BJ (cell line): ENCODE measurements at regions not wholly inside any gene's neighbourhood (a gene's known extent, or its start where the extent isn't known, plus 50 kb on each side); places are given as distances from the start of the nearest gene placed in this dataset.
"Not testable (repeated sequence)": the region's sequence is repeated elsewhere in the genome, so short reads cannot be mapped to it uniquely, and the experiment has no call there.

ENCODE experiments used
- CTCF ChIA-PET: fragments of 350-600 bp; formaldehyde crosslinking; extraction: SDS; loops from one replicate; lab custom pipeline; 2021; ENCODE audit warnings: antibody characterized with exemption, inconsistent platforms; lab: Yijun Ruan, JAX
- POLR2A ChIA-PET: fragments of 300-600 bp; sonication (Branson Sonifier 250); formaldehyde crosslinking; extraction: SDS; loops from one replicate; lab custom pipeline; 2021; ENCODE audit warnings: antibody characterized with exemption; lab: Charles Lee
- DNase-seq: peaks from one replicate; pipeline ENCODE4 v3.0.0-alpha.2; 2011; ENCODE audit warnings: low read depth
- H3K27me3 ChIP-seq: 2 replicates; pipeline ENCODE4 v1.6.0; 2011; ENCODE audit warnings: low read length; ENCODE audit not compliant: control insufficient read depth, insufficient read depth
- H3K36me3 ChIP-seq: 2 replicates; pipeline ENCODE4 v1.5.1; 2011; ENCODE audit warnings: low read length; ENCODE audit not compliant: control insufficient read depth, insufficient read depth
- H3K4me3 ChIP-seq: 2 replicates; pipeline ENCODE4 v1.5.1; 2011; ENCODE audit warnings: low read depth, mild to moderate bottlenecking, control low read depth, low read length
- CTCF ChIP-seq: IDR thresholded peaks from 2 replicates; pipeline ENCODE4 v1.5.1; 2011; ENCODE audit warnings: low read depth, mild to moderate bottlenecking, control low read depth, inconsistent platforms, low read length, moderate library complexity; ENCODE audit not compliant: insufficient read depth

DNA sequence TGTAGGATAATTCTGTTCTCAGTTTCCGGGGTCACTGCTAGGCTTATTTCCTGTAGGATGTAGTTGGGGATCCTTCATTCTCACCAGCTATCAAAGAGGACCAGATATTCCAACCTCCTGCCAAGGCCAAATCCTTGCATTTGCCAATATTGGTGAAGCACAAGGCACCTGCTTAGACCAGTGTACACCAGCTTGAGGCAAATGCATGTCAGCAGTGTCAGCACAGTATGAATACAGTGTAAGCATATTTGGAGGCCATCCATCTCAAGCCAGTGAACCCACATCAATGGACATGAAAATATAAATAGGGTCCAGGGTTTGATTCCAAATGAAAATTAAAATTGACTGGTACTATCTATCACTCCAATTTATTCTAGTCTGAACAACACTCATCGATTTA, 88.0 kb upstream of the MAPRE2 start:
- ChIA-PET POLR2A (no interaction called here), CTCF (interaction anchor here (1.3 kb wide), 1 partner anchor 9 kb away, joined by 3 read pairs; no protein-coding TSS in a partner anchor)
- no peaks in the 10 kb centered on the region for H3K27me3 ChIP-seq
- no peak for DNase-seq
- TF ChIP-seq CTCF, result no peak
- H3K4me3 ChIP-seq, result no peak overlapping the region
- H3K36me3 ChIP-seq, result no peaks in the 10 kb centered on the region

- DNase-seq, H3K27me3 ChIP-seq, CTCF ChIA-PET, H3K36me3 ChIP-seq, POLR2A ChIA-PET, H3K4me3 ChIP-seq: not testable (repeated sequence)
Measured at GRCh38 chr18:34955494-34955893, 85.7 kb upstream of the MAPRE2 start.

DNA sequence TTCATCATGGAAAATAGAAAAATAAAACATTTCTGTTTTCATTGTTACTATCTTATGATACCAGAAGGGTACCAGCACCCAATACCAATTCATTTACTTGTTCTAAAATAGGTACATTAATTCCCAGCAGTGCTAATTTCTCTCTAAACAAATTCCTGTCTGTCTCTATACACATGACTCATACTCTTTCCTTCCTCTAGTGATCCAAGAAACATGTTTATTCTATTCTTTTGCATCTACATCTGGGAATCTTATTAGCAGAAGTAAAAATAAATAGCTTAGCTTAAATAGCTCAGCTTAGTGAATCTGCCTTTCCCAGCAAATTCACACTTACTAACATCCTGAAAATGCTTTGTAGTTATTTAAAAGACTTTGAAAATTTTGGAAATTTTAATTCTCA, 84.5 kb upstream of the MAPRE2 start:
- ChIA-PET POLR2A (no interaction called here), CTCF (no interaction called here)
- no peaks in the 10 kb centered on the region for H3K36me3 ChIP-seq
- DNase-seq, result no peak
- no peak for TF ChIP-seq CTCF
- H3K4me3 ChIP-seq, result no peak overlapping the region
- H3K27me3 ChIP-seq, result no peaks in the 10 kb centered on the region

GRCh38 chr18:34957119-34957863, 83.9 kb upstream of the MAPRE2 start:
- H3K27me3 ChIP-seq, result no peaks in the 10 kb centered on the region
- no peaks in the 10 kb centered on the region for H3K36me3 ChIP-seq
- POLR2A ChIA-PET, result no interaction called here
- no peak for TF ChIP-seq CTCF
- CTCF ChIA-PET, result no interaction called here
- no peak for DNase-seq
- no peak overlapping the region for H3K4me3 ChIP-seq

- no peak for TF ChIP-seq CTCF
- H3K4me3 ChIP-seq, result no peak overlapping the region
- DNase-seq, result no peak
- ChIA-PET POLR2A (no interaction called here), CTCF (no interaction called here)
- H3K27me3 ChIP-seq, result no peaks in the 10 kb centered on the region
- no peaks in the 10 kb centered on the region for H3K36me3 ChIP-seq
Measured at GRCh38 chr18:34957864-34958259, 83.4 kb upstream of the MAPRE2 start.
